Kidney epithelial cell (primary cell): ENCODE measurements at regions not wholly inside any gene's neighbourhood (a gene's known extent, or its start where the extent isn't known, plus 50 kb on each side); places are given as distances from the start of the nearest gene placed in this dataset.
"Not testable (repeated sequence)": the region's sequence is repeated elsewhere in the genome, so short reads cannot be mapped to it uniquely, and the experiment has no call there.

ENCODE experiments used
- DNase-seq: peaks from one replicate; pipeline ENCODE4 v3.0.0-alpha.2; 2010; ENCODE audit warnings: low read depth
- H3K27me3 ChIP-seq: 2 replicates; pipeline ENCODE4 v1.6.0; 2011; ENCODE audit warnings: low read length; ENCODE audit not compliant: control insufficient read depth, insufficient read depth
- H3K36me3 ChIP-seq: 2 replicates; pipeline ENCODE4 v1.5.1; 2011; ENCODE audit warnings: low read length; ENCODE audit not compliant: control insufficient read depth, insufficient read depth
- H3K4me3 ChIP-seq: 2 replicates; pipeline ENCODE4 v1.5.1; 2011; ENCODE audit warnings: low read depth, mild to moderate bottlenecking, control low read depth, low read length
- CTCF ChIP-seq: IDR thresholded peaks from 2 replicates; pipeline ENCODE4 v1.5.1; 2011; ENCODE audit warnings: mild to moderate bottlenecking, moderate library complexity, low read length, control low read depth, inconsistent platforms; ENCODE audit not compliant: insufficient read depth, poor library complexity, severe bottlenecking

- no peak for TF ChIP-seq CTCF
- Histone ChIP-seq H3K27me3 (no peaks in the 10 kb centered on the region), H3K4me3 (no peak overlapping the region), H3K36me3 (no peaks in the 10 kb centered on the region)
- no peak for DNase-seq
Measured at GRCh38 chrX:65894133-65894532, 145.7 kb downstream of the VSIG4 start.

- not testable (repeated sequence) for H3K36me3 ChIP-seq, H3K27me3 ChIP-seq, H3K4me3 ChIP-seq, DNase-seq
Measured at GRCh38 chrX:65891817-65892216, 148.1 kb downstream of the VSIG4 start.

- H3K27me3 ChIP-seq, H3K36me3 ChIP-seq, H3K4me3 ChIP-seq, DNase-seq: not testable (repeated sequence)
Measured at GRCh38 chrX:65888150-65888549, 151.7 kb downstream of the VSIG4 start.

- Histone ChIP-seq H3K36me3 (no peaks in the 10 kb centered on the region), H3K27me3 (no peaks in the 10 kb centered on the region), H3K4me3 (no peak overlapping the region)
- no peak for TF ChIP-seq CTCF
- no peak for DNase-seq
Measured at GRCh38 chrX:65883556-65883955, 156.3 kb downstream of the VSIG4 start.

GRCh38 chrX:65879977-65880799, 159.7 kb downstream of the VSIG4 start:
- TF ChIP-seq CTCF, result no peak
- Histone ChIP-seq H3K36me3 (no peaks in the 10 kb centered on the region), H3K4me3 (no peak overlapping the region), H3K27me3 (no peaks in the 10 kb centered on the region)
- DNase-seq, result no peak

GRCh38 chrX:65878456-65878855, 161.4 kb downstream of the VSIG4 start:
- Histone ChIP-seq H3K4me3 (no peak overlapping the region), H3K27me3 (no peaks in the 10 kb centered on the region), H3K36me3 (no peaks in the 10 kb centered on the region)
- DNase-seq, result no peak
- no peak for TF ChIP-seq CTCF

GRCh38 chrX:65877953-65878352, 161.9 kb downstream of the VSIG4 start:
- H3K27me3 ChIP-seq, result no peaks in the 10 kb centered on the region
- TF ChIP-seq CTCF, result no peak
- no peak for DNase-seq
- H3K36me3 ChIP-seq, result no peaks in the 10 kb centered on the region
- no peak overlapping the region for H3K4me3 ChIP-seq

GRCh38 chrX:65875614-65876013, 164.3 kb downstream of the VSIG4 start:
- DNase-seq, H3K4me3 ChIP-seq, H3K27me3 ChIP-seq, H3K36me3 ChIP-seq: not testable (repeated sequence)
